KMS-11 (cell line): ENCODE measurements at regions not wholly inside any gene's neighbourhood (a gene's known extent, or its start where the extent isn't known, plus 50 kb on each side); places are given as distances from the start of the nearest gene placed in this dataset.

ENCODE experiments used
- H2AFZ ChIP-seq: fragments of 200-600 bp; sonication (generic); 2 replicates; pipeline ENCODE4 v1.6.1; 2016; ENCODE audit warnings: antibody characterized with exemption, mixed run types, low read depth
- H3K27ac ChIP-seq: fragments of 200-600 bp; sonication (generic); 2 replicates; pipeline ENCODE4 v1.6.1; 2016; ENCODE audit warnings: mild to moderate bottlenecking, mixed run types
- H3K27me3 ChIP-seq: fragments of 200-600 bp; sonication (generic); 2 replicates; pipeline ENCODE4 v1.6.1; 2017; ENCODE audit warnings: mild to moderate bottlenecking, low read depth, mixed run types, moderate library complexity; ENCODE audit not compliant: insufficient read depth
- H3K36me3 ChIP-seq: fragments of 200-600 bp; sonication (generic); 2 replicates; pipeline ENCODE4 v1.6.1; 2017; ENCODE audit warnings: mild to moderate bottlenecking, mixed run types; ENCODE audit not compliant: insufficient read depth
- H3K4me1 ChIP-seq: fragments of 200-600 bp; sonication (generic); 2 replicates; pipeline ENCODE4 v1.6.1; 2016; ENCODE audit warnings: mild to moderate bottlenecking, low read depth, mixed run types; ENCODE audit not compliant: poor library complexity, severe bottlenecking
- H3K4me2 ChIP-seq: fragments of 200-600 bp; sonication (generic); 2 replicates; pipeline ENCODE4 v1.7.0; 2016; ENCODE audit warnings: mild to moderate bottlenecking, mixed run types
- H3K4me3 ChIP-seq: fragments of 200-600 bp; sonication (generic); IDR thresholded peaks from 2 replicates; pipeline ENCODE4 v1.6.1; 2017; ENCODE audit warnings: low read depth, low read length, mixed read lengths; ENCODE audit not compliant: insufficient read depth
- H3K79me2 ChIP-seq: fragments of 200-600 bp; sonication (generic); 2 replicates; pipeline ENCODE4 v1.6.1; 2016; ENCODE audit warnings: low read depth, mixed run types; ENCODE audit not compliant: insufficient read depth
- H3K9ac ChIP-seq: fragments of 200-600 bp; sonication (generic); 2 replicates; pipeline ENCODE4 v1.6.1; 2016; ENCODE audit warnings: mild to moderate bottlenecking, mixed run types
- H4K20me1 ChIP-seq: fragments of 200-600 bp; sonication (generic); 2 replicates; pipeline ENCODE4 v1.6.1; 2016; ENCODE audit warnings: mild to moderate bottlenecking, mixed run types; ENCODE audit not compliant: insufficient read depth
- TF ChIP-seq, protein P1 (sequence below): fragments of 200-600 bp; sonication (generic); conservative IDR thresholded peaks from 2 replicates; pipeline ENCODE4 v1.6.1; 2017; ENCODE audit warnings: low read depth, mild to moderate bottlenecking, antibody characterized with exemption, low read length, moderate library complexity, mixed read lengths

DNA sequence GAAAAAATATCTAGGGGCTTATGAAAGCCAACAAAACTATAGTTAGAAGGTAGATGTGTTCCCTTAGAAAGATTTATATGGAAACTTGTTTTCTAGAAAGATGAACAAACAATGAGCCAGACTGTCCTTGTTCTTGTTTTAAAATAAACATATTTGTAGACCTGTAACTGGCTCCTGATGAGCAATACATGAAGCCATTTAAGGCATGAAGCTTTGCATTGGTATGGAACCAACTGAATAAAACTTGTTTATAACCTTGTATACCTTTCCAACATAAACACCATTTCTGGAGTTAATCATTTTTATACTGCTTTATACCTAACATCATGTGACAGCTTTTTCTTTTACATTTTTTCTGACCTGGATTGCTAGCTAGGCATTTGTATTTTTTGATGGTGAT lies 247.8 kb downstream of the PRL start:
- H3K79me2 ChIP-seq, result no peaks in the 10 kb centered on the region
- H3K4me1 ChIP-seq, result no peaks in the 10 kb centered on the region
- no peaks in the 10 kb centered on the region for H3K36me3 ChIP-seq
- H3K27me3 ChIP-seq, result no peaks in the 10 kb centered on the region
- H3K4me3 ChIP-seq, result no peak overlapping the region
- H3K4me2 ChIP-seq, result no peak overlapping the region
- no peak overlapping the region for H2AFZ ChIP-seq
- H3K27ac ChIP-seq, result no peak overlapping the region
- H4K20me1 ChIP-seq, result no peaks in the 10 kb centered on the region
- TF ChIP-seq, protein P1, sequence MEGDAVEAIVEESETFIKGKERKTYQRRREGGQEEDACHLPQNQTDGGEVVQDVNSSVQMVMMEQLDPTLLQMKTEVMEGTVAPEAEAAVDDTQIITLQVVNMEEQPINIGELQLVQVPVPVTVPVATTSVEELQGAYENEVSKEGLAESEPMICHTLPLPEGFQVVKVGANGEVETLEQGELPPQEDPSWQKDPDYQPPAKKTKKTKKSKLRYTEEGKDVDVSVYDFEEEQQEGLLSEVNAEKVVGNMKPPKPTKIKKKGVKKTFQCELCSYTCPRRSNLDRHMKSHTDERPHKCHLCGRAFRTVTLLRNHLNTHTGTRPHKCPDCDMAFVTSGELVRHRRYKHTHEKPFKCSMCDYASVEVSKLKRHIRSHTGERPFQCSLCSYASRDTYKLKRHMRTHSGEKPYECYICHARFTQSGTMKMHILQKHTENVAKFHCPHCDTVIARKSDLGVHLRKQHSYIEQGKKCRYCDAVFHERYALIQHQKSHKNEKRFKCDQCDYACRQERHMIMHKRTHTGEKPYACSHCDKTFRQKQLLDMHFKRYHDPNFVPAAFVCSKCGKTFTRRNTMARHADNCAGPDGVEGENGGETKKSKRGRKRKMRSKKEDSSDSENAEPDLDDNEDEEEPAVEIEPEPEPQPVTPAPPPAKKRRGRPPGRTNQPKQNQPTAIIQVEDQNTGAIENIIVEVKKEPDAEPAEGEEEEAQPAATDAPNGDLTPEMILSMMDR, result no peak
- no peak overlapping the region for H3K9ac ChIP-seq

DNA sequence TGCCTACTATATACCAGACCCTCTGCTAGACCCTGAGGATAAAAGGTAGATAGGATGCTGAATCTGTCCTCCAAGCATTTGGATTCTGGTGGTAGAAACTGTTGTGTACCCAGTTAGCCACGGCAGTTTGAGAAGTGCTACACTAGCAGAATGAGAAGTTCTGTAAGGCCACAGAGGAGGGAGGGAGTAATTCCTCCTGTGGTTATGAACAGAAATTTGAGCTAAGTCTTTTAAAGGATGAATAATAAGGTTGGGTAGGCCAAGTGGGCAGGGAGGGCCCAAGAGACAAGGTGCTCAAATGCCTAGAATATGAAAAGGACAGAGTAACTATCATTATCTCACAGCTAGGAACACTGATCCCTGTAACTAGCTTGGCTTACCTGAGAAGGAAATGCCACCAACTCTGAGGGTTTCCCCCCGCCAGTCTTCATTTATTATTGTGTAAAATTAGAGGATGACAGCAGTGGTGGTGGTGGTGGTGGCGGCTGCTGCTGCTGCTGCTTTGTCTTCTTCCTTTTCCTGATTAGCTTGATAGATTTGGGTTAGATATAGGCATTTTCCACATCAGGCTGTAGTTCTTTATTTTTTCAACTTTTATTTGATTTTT lies 243.3 kb downstream of the PRL start:
- Histone ChIP-seq H3K4me3 (no peak overlapping the region), H3K4me1 (no peaks in the 10 kb centered on the region), H3K36me3 (no peaks in the 10 kb centered on the region), H2AFZ (no peak overlapping the region), H3K27ac (no peak overlapping the region), H3K4me2 (no peak overlapping the region), H3K9ac (no peak overlapping the region), H3K27me3 (no peaks in the 10 kb centered on the region), H3K79me2 (no peaks in the 10 kb centered on the region), H4K20me1 (no peaks in the 10 kb centered on the region)
- TF ChIP-seq, protein P1, result no peak

DNA sequence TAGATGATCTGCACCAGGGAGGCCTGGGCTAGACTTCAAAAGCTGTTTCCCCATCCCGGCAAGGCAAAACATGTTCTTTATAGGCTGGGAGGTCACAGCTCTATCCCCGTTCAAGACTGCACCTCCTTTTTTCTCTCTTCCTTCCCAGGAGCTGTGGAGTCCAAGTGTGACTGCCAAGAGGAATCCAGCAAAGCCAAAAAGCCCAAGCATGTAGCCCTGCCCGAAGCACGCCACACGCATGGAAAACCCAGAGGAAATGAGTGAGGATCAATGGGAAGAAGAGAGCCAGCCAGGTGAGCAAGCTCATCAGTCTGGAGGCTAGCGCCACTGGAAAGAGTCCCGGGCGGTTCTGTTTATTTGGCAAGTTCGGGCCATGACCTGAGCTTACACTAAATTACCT lies 240.4 kb downstream of the PRL start:
- Histone ChIP-seq H2AFZ (no peak overlapping the region), H3K4me2 (no peak overlapping the region), H3K4me3 (no peak overlapping the region), H3K27ac (no peak overlapping the region), H3K79me2 (no peaks in the 10 kb centered on the region), H3K27me3 (no peaks in the 10 kb centered on the region), H3K36me3 (no peaks in the 10 kb centered on the region), H3K9ac (no peak overlapping the region), H4K20me1 (no peaks in the 10 kb centered on the region), H3K4me1 (no peaks in the 10 kb centered on the region)
- TF ChIP-seq, protein P1, result no peak

DNA sequence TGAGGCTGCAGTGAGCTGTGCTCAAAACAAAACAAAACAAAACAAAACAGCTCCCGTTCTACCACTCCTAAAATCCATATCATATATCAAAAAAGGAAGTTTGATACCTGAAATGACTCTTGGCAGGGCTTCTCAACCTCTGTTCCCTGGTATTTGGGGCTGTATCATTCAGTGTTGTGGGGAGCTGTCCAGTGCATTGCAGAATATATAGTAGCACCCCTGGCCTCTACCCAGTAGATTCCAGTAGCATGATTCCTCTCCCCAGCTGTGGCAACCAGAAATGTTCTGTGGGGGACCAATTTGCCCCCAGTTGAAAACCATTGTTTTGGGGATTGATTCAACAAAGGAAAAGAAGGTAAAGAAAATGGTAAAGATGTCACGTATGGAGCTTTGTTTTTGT lies 238.9 kb downstream of the PRL start:
- no peak overlapping the region for H3K9ac ChIP-seq
- H3K27me3 ChIP-seq, result no peaks in the 10 kb centered on the region
- H3K4me1 ChIP-seq, result no peaks in the 10 kb centered on the region
- TF ChIP-seq, protein P1, result no peak
- H2AFZ ChIP-seq, result no peak overlapping the region
- H3K79me2 ChIP-seq, result no peaks in the 10 kb centered on the region
- H3K27ac ChIP-seq, result no peak overlapping the region
- H3K36me3 ChIP-seq, result no peaks in the 10 kb centered on the region
- no peak overlapping the region for H3K4me2 ChIP-seq
- H3K4me3 ChIP-seq, result no peak overlapping the region
- H4K20me1 ChIP-seq, result no peaks in the 10 kb centered on the region

DNA sequence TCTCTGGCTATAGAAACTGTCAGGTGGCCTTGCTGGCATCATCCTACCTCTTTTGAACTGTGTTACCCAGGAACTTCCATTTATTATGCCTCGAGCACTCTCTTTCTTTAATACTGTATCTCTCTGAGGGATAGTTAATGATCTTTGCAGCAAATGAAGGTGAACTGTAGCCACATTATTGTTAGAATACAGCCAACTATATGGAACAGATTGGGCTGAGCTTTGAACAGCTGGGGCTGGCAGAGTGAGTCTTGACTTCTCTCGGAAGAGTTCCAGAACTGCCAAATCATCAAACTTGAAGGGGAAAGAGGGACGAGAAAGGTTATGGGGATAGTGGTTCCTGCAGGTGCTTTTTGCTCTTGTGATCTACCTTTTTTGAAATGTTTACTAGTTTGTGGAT lies 237.7 kb downstream of the PRL start:
- Histone ChIP-seq H3K4me1 (no peaks in the 10 kb centered on the region), H3K27me3 (no peaks in the 10 kb centered on the region), H3K4me2 (no peak overlapping the region)

More for the DNA sequence above, 237.7 kb downstream of the PRL start:
- no peaks in the 10 kb centered on the region for H4K20me1 ChIP-seq
- H3K9ac ChIP-seq, result no peak overlapping the region
- no peak overlapping the region for H2AFZ ChIP-seq
- no peak overlapping the region for H3K27ac ChIP-seq
- no peak overlapping the region for H3K4me3 ChIP-seq
- TF ChIP-seq, protein P1, result no peak
- no peaks in the 10 kb centered on the region for H3K79me2 ChIP-seq
- no peaks in the 10 kb centered on the region for H3K36me3 ChIP-seq
